Posterior cingulate gyrus (tissue), 11 donors: ENCODE measurements at regions not wholly inside any gene's neighbourhood (a gene's known extent, or its start where the extent isn't known, plus 50 kb on each side); places are given as distances from the start of the nearest gene placed in this dataset.
"Not testable (repeated sequence)": the region's sequence is repeated elsewhere in the genome, so short reads cannot be mapped to it uniquely, and the experiment has no call there.

Experiments
- DNase-seq, 10 donors: peaks; one replicate each; pipeline versions ENCODE4 v3.0.0 to v3.0.0-alpha.2; 2020 to 2021; ENCODE audit warnings: mixed read lengths in 3 of 10
- intact Hi-C: fragments of 100-400 bp; cut with DNase I; formaldehyde crosslinking; loops from one replicate; pipeline ENCODE4 v1.15.1; 2023

GRCh38 chr2:225764346-225764745 lies 364.8 kb downstream of the NYAP2 start:
- intact Hi-C loops: no loop called here
- DNase-seq: no peak

- no peak for DNase-seq
- intact Hi-C loops: no loop called here
Measured at GRCh38 chr2:225763711-225764110, 364.2 kb downstream of the NYAP2 start.

GRCh38 chr2:225761396-225761795 lies 361.9 kb downstream of the NYAP2 start:
- DNase-seq: no peak
- intact Hi-C loops: no loop called here

- intact Hi-C loops: no loop called here
- DNase-seq: no peak
Measured at GRCh38 chr2:225757248-225757647, 357.7 kb downstream of the NYAP2 start.

- intact Hi-C loops: no loop called here
- no peak for DNase-seq
Measured at GRCh38 chr2:225756198-225756597, 356.7 kb downstream of the NYAP2 start.

- intact Hi-C loops: no loop called here
- no peak for DNase-seq
Measured at GRCh38 chr2:225748609-225749008, 349.1 kb downstream of the NYAP2 start.

- intact Hi-C loops: not testable (repeated sequence)
- peak in 3 of 10 donors; percentile 62 to 78 (median 69) for DNase-seq
Measured at GRCh38 chr2:225743996-225744395, 344.5 kb downstream of the NYAP2 start.

GRCh38 chr2:225742487-225742886 lies 343.0 kb downstream of the NYAP2 start:
- intact Hi-C loops: no loop called here
- DNase-seq: no peak

- DNase-seq: no peak
Measured at GRCh38 chr2:225740086-225740485, 340.6 kb downstream of the NYAP2 start.

GRCh38 chr2:225739328-225739727 lies 339.8 kb downstream of the NYAP2 start:
- DNase-seq: no peak
- intact Hi-C loops: no loop called here

More at GRCh38 chr2:225740086-225740485, 340.6 kb downstream of the NYAP2 start:
- intact Hi-C loops: no loop called here

- DNase-seq: no peak
- intact Hi-C loops: no loop called here
Measured at GRCh38 chr2:225738735-225739134, 339.2 kb downstream of the NYAP2 start.

- no peak for DNase-seq
- intact Hi-C loops: no loop called here
Measured at GRCh38 chr2:225737556-225737955, 338.0 kb downstream of the NYAP2 start.

- no peak for DNase-seq
- intact Hi-C loops: no loop called here
Measured at GRCh38 chr2:225735844-225736243, 336.3 kb downstream of the NYAP2 start.

- DNase-seq: no peak
- intact Hi-C loops: no loop called here
Measured at GRCh38 chr2:225725726-225726125, 326.2 kb downstream of the NYAP2 start.
